SK-N-MC (cell line): ENCODE measurements at regions not wholly inside any gene's neighbourhood (a gene's known extent, or its start where the extent isn't known, plus 50 kb on each side); places are given as distances from the start of the nearest gene placed in this dataset.

Experiments used
- DNase-seq: peaks from one replicate; pipeline ENCODE4 v3.0.0-alpha.2; 2011; ENCODE audit warnings: low read depth, low spot score
- H3K27ac ChIP-seq: fragments of 200-600 bp; sonication (generic); 2 replicates; pipeline ENCODE4 v1.5.1; 2016; ENCODE audit warnings: mixed run types
- H3K36me3 ChIP-seq: fragments of 200-600 bp; sonication (generic); 2 replicates; pipeline ENCODE4 v1.6.1; 2017; ENCODE audit warnings: antibody characterized with exemption, low read length, mixed read lengths; ENCODE audit not compliant: insufficient read depth
- H3K4me3 ChIP-seq: fragments of 200-600 bp; sonication (generic); 2 replicates; pipeline ENCODE4 v1.5.1; 2016
- H3K9ac ChIP-seq: fragments of 200-600 bp; sonication (generic); 2 replicates; pipeline ENCODE4 v1.8.0; 2017; ENCODE audit warnings: mixed run types, mixed read lengths; ENCODE audit not compliant: insufficient read length
- H3K9me3 ChIP-seq: fragments of 200-600 bp; sonication (generic); 2 replicates; pipeline ENCODE4 v1.6.1; 2017; ENCODE audit warnings: low read depth, mild to moderate bottlenecking, antibody characterized with exemption, low read length, moderate library complexity, mixed read lengths
- EZH2 ChIP-seq: fragments of 200-600 bp; sonication (generic); IDR thresholded peaks from one replicate; pipeline ENCODE4 v1.6.1; 2017; ENCODE audit warnings: antibody characterized with exemption
- FOXP2 ChIP-seq: optimal IDR thresholded peaks from 2 replicates; pipeline ENCODE3; 2011; ENCODE audit warnings: mild to moderate bottlenecking, moderate library complexity; ENCODE audit not compliant: insufficient read depth; ENCODE audit errors: extremely low read length, control extremely low read depth
- POLR2AphosphoS5 ChIP-seq: IDR thresholded peaks from 2 replicates; pipeline ENCODE4 v1.6.1; 2012; ENCODE audit warnings: mild to moderate bottlenecking, low read depth, low read length, borderline replicate concordance

GRCh38 chr7:130906575-130906974, 172.6 kb upstream of the KLF14 start:
- H3K36me3 ChIP-seq: peaks cover 71% of the 10 kb centered on the region
- H3K4me3 ChIP-seq: no peak overlapping the region
- peak overlapping the region; percentile 96 for H3K27ac ChIP-seq

GRCh38 chr7:130907439-130907838, 173.4 kb upstream of the KLF14 start:
- H3K4me3 ChIP-seq: no peak overlapping the region
- no peaks in the 10 kb centered on the region for H3K9me3 ChIP-seq
- TF ChIP-seq EZH2: no peak
- no peak for TF ChIP-seq POLR2AphosphoS5
- TF ChIP-seq FOXP2: no peak
- H3K9ac ChIP-seq: no peak overlapping the region
- peak overlapping the region; percentile 74; the same call in 1 of the 2 replicates for H3K27ac ChIP-seq
- H3K36me3 ChIP-seq: peaks cover 70% of the 10 kb centered on the region
- no peak for DNase-seq

More at GRCh38 chr7:130906575-130906974, 172.6 kb upstream of the KLF14 start:
- Histone ChIP-seq H3K9me3 (no peaks in the 10 kb centered on the region), H3K9ac (no peak overlapping the region)
- TF ChIP-seq EZH2: no peak
- TF ChIP-seq POLR2AphosphoS5: no peak
- TF ChIP-seq FOXP2: no peak
- no peak for DNase-seq

GRCh38 chr7:130908345-130909160, 174.5 kb upstream of the KLF14 start:
- H3K27ac ChIP-seq: 0 out of 2 replicates have a peak overlapping the region, but pooled peaks have one; percentile 93
- H3K36me3 ChIP-seq: peaks cover 59% of the 10 kb centered on the region
- no peak for DNase-seq
- H3K4me3 ChIP-seq: no peak overlapping the region; the same call in 1 of the 2 replicates
- H3K9ac ChIP-seq: no peak overlapping the region
- TF ChIP-seq EZH2 (no peak), POLR2AphosphoS5 (no peak)
- H3K9me3 ChIP-seq: no peaks in the 10 kb centered on the region

GRCh38 chr7:130909161-130909836, 175.3 kb upstream of the KLF14 start:
- Histone ChIP-seq H3K27ac (peak overlapping the region; percentile 93), H3K4me3 (peak overlapping the region; percentile 84), H3K9ac (no peak overlapping the region), H3K36me3 (peaks cover 55% of the 10 kb centered on the region), H3K9me3 (no peaks in the 10 kb centered on the region)
- DNase-seq: no peak
- no peak for TF ChIP-seq EZH2
- no peak for TF ChIP-seq FOXP2
- TF ChIP-seq POLR2AphosphoS5: no peak

- peak overlapping the region; percentile 93 for H3K27ac ChIP-seq
- peaks cover 50% of the 10 kb centered on the region for H3K36me3 ChIP-seq
- H3K9me3 ChIP-seq: no peaks in the 10 kb centered on the region
- H3K4me3 ChIP-seq: peak overlapping the region; percentile 84
- no peak for DNase-seq
- no peak for TF ChIP-seq FOXP2
- no peak for TF ChIP-seq POLR2AphosphoS5
- no peak for TF ChIP-seq EZH2
- H3K9ac ChIP-seq: peak overlapping the region; percentile 88
These were observed 176.1 kb upstream of the KLF14 start for GRCh38 chr7:130909881-130910672.

- peak overlapping the region; percentile 88 for H3K9ac ChIP-seq
- TF ChIP-seq EZH2 (no peak), POLR2AphosphoS5 (no peak), FOXP2 (no peak)
- peaks cover 43% of the 10 kb centered on the region for H3K36me3 ChIP-seq
- H3K27ac ChIP-seq: peak overlapping the region; percentile 93
- no peaks in the 10 kb centered on the region for H3K9me3 ChIP-seq
- peak overlapping the region; percentile 84 for H3K4me3 ChIP-seq
- DNase-seq: no peak
These were observed 177.2 kb upstream of the KLF14 start for GRCh38 chr7:130910949-130911944.

- TF ChIP-seq POLR2AphosphoS5 (no peak; the same call in 1 of the 2 replicates), EZH2 (no peak)
- Histone ChIP-seq H3K27ac (peak overlapping the region; percentile 93), H3K36me3 (peaks cover 48% of the 10 kb centered on the region), H3K9ac (peak overlapping the region; percentile 88), H3K9me3 (no peaks in the 10 kb centered on the region), H3K4me3 (peak overlapping the region; percentile 84)
- DNase-seq: no peak
These were observed 178.3 kb upstream of the KLF14 start for GRCh38 chr7:130912082-130912861.
